Astrocyte (in vitro differentiated cells and primary cell): ENCODE measurements at regions not wholly inside any gene's neighbourhood (a gene's known extent, or its start where the extent isn't known, plus 50 kb on each side); places are given as distances from the start of the nearest gene placed in this dataset.

ENCODE experiments used
- CTCF ChIP-seq: IDR thresholded peaks from 2 replicates; pipeline ENCODE4 v1.5.1; 2011; ENCODE audit warnings: low read depth, mild to moderate bottlenecking, inconsistent platforms, low read length, moderate library complexity; ENCODE audit not compliant: insufficient read depth
- EZH2 ChIP-seq: IDR thresholded peaks from 2 replicates; pipeline ENCODE4 v1.6.1; 2012; ENCODE audit warnings: mild to moderate bottlenecking, low read length, inconsistent platforms; ENCODE audit not compliant: insufficient read depth

DNA sequence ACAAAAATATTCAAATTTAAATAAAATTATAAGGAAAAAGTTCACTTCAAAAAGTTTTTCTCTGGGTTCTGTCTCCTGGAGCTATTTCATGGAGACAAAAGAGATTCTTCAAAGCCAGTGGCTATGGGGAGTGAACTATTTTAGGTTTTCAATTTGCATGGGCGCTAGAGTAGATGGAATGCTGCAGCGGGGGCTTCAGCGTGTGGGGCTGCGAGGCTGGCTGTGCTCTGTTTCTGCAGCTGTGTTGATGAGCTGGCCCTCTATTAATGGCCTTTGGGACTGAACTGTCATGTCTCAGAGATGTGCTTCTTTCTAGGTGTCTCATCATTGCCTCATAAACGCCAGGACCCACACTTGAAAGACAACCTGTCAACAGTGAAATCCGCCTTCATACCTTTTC is 108.4 kb upstream of the NPY start:
- TF ChIP-seq CTCF (no peak), EZH2 (no peak)
